ENCODE measurements at regions not wholly inside any gene's neighbourhood (a gene's known extent, or its start where the extent isn't known, plus 50 kb on each side); places are given as distances from the start of the nearest gene placed in this dataset.

- no peak for DNase-seq (ENCODE audit: low read depth)
These were observed 432.2 kb upstream of the TPM1 start for GRCh38 chr15:62610265-62610869.

GRCh38 chr15:62611002-62611401 lies 431.5 kb upstream of the TPM1 start:
- no peak for DNase-seq (ENCODE audit: low read depth)

GRCh38 chr15:62612183-62612733 lies 430.3 kb upstream of the TPM1 start:
- DNase-seq (ENCODE audit: low read depth): no peak

DNA sequence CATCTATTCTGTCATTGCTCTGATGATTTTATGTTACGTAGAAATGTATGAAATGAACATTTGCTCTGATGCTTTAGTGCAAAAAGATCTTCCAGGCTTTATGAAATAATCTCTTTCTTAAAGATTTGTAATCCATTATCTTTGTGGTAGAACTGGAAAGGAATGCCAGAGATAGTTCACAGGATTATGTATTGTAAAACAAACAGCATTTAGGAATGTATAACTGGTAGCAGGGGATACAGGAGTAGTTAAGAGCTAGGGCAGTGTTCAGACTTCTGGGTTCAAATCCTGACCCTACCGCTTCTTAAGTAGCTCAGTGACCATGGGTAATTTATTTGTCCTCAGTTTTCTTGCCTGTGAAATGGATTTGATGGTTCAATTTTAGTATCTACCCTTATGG lies 429.8 kb upstream of the TPM1 start:
- no peak for DNase-seq (ENCODE audit: low read depth)

DNA sequence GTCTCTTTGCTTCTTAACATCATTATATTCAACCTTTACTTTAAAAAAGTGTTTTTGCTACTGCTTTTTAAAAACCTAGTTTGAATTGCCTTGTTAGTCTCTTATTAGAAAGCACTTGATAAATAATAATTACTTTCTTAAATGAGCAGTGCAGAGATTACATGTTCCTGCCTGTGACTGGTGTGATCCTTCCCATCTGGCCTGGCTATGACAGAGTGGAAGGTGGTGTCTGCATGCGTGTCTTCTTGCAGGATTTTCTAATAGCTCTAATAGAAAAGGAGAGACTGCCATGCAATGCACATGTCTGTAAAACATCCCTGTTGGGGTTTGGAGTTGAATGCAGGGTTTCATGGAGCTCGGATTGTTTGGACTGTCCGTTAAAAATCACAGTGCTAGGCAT lies 425.8 kb upstream of the TPM1 start:
- no peak for DNase-seq (ENCODE audit: low read depth)

GRCh38 chr15:62617741-62618140 lies 424.8 kb upstream of the TPM1 start:
- DNase-seq (ENCODE audit: low read depth): no peak

- DNase-seq (ENCODE audit: low read depth): peak; percentile 67
These were observed 424.1 kb upstream of the TPM1 start for GRCh38 chr15:62618432-62618831.

- no peak for DNase-seq (ENCODE audit: low read depth)
These were observed 423.6 kb upstream of the TPM1 start for GRCh38 chr15:62618846-62619504.

- no peak for DNase-seq (ENCODE audit: low read depth)
These were observed 423.0 kb upstream of the TPM1 start for GRCh38 chr15:62619526-62619925.

DNA sequence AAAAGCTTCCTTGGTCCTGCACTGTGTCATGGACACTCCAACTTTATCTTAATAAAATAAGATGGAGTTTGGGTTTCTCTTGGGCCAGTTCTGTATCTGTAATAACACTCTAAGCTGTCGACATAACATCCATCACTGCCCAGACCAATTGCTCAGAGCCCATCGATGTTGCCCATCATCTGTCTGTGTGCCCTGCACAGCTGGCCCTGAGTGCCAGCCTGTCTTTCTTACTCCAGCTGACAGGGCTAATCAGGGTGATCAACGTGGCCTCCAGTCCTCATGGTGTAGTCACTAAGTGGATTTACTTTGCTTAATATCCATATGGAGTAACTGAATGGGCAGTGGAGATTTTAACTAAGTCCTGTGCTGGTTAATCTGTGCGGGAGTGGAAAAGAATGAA lies 419.8 kb upstream of the TPM1 start:
- DNase-seq (ENCODE audit: low read depth): no peak

DNA sequence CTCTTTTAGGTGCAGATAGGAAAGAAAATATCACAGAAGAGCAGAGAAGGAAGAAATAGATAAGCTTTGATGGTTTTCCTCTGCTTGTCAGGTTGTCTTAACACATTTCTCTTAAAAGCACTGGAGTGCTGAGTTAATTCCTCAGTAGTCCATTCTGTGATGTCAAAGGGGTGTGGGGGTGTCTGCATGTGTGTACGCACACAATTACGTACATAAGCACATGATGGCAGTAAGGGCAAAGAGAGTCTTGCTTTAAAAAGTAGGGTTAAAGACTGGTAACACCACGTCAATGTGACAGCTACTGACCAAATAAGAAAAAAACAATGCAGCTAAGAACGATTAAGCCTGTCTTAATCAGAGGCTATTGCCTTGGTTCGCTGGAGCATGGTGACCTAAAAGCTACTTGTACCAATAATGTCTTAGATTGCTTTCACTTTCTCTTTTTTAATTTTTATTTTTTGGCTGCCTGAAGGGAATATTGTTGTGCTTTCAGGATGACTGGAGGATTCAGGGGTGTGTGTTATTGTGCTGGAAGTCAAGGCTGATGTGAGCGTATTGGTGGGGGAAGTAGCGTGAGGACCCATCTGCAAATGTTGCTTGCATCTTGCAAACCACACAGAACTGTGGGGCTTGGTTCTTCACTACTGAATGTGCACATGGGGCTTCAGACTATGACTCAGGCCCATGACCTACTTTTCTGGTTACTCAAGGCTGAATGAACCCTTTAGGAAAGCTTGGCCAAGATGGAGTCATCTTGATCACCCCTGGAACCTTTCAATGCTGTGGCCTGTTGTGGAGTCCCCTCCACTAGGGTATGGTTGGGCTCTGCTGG lies 417.8 kb upstream of the TPM1 start:
- DNase-seq (ENCODE audit: low read depth): peak; percentile 73

DNA sequence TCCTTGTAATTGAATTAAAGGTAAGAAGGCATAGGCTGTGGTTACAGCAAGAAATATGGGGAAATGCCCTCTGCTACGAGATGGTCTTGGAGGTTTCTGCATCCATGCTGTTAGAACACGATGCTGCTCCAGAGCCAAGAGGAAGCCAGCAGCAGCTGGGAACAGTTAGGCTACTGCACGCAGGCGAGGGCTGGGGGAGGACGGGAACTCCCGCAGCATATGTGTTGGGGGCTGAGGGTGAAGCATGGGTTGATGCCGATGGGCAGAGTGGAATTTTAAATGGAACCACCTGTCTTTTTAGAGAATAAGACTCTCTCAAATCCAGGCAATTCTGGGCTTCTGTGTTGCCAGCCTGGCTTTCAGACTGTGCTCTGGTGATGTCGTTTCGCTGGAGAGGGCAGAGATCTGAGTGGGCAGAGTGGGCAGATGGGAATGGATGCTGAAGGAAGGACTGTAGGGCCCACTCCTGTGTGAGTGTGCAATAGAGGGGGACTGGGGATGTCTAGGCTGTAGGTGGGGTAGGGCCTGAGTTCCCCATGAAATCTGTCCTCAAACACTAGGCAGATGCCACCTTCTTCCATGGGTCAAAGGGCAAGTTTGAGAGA lies 417.0 kb upstream of the TPM1 start:
- DNase-seq (ENCODE audit: low read depth): peak; percentile 66

DNA sequence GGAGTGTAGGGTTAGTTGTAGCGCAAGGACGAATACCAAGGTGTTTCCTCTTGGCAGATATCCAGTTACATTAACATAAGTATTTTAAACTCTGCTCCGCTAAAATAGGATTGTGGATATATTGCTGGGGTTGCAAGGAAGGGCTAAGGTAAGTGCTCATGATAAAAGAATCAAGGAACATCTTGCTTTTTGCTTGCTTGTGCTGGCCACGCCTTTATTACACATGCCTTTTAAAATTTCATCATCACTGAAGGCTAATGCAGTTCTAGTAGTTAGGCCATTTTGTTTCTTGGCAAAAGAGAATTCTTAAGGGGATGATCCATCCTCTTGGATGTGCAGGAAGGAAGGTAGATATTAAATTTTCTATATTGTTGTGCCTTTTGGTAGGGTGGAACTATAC lies 415.6 kb upstream of the TPM1 start:
- DNase-seq (ENCODE audit: low read depth): no peak

GRCh38 chr15:62631076-62631724 lies 411.3 kb upstream of the TPM1 start:
- DNase-seq (ENCODE audit: low read depth): no peak

DNA sequence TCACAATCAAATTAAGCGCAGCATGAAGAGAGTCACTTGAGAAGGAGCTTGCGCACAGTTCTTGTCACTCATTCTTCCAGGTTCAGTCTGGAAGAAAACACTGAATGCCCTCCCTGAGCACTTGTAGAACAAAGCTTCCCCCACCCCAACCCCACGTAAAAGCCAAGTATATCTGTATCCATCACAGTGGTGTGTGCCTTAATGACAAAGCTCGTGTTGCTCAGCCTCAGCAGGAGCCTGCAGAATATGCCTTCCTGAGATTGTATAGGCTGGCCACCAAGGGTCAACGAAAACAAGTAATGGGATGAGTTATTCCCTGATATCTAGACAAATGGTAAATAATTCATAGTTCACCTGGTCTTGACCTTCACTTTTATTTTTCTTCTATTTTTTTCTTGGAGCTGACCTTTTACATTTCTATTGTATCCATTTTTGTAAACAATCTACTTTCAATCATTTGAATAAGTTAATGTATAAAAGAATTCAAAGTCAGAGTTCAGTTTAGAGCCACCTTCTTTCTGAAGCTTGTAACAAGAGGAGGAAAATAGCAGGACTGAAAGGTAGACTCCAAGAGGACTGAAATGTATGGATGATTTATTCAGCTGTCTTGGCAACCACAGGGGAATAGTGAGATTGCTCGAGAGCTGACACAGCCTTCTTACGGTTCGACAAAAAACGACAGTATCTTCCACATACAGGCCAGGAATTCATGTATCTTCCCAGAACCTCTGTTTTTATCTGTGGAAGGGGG lies 405.5 kb upstream of the TPM1 start:
- no peak for DNase-seq (ENCODE audit: low read depth)

GRCh38 chr15:62637574-62637897 lies 405.0 kb upstream of the TPM1 start:
- no peak for DNase-seq (ENCODE audit: low read depth)

- no peak for DNase-seq (ENCODE audit: low read depth)
These were observed 404.5 kb upstream of the TPM1 start for GRCh38 chr15:62637950-62638619.

DNA sequence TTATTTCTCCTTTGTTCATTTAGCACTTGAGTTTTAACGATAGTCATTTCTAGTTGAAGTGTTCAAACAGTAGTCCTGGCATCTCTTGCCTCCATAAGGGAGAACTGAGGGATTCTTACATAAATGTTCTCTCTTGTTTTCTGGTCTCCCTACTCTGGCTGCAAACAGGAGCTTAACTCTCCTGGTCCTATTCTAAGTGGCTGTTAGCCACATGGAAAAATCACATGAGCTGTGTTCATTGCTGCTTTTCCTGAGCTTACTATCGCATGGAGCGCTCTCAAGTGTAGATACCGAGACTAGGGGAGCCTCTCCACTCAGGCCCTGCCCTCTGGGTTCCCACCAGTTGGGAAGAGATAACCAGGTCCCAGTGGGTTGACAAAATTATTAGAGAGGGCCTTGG lies 403.1 kb upstream of the TPM1 start:
- DNase-seq (ENCODE audit: low read depth): no peak

GRCh38 chr15:62639906-62640605 lies 402.5 kb upstream of the TPM1 start:
- no peak for DNase-seq (ENCODE audit: low read depth)

DNA sequence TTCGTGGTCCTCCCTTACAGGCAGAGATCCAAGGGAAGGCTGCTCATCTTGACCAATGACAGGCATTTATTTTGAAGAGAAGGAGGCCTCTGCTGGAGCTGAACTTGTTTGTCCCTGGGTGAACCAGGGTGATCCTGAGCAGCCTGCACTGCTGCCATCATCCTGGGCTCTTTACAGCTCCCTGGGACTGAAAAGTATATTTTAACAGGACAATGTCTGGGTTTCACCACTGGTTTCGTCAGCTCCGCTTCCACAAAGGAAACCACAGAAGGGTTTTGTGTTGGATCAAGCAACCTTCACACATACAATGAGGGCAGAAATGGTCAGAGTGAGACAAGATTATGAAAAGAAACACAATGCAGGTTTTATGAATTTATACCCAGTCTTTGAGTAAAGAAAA lies 400.7 kb upstream of the TPM1 start:
- no peak for DNase-seq (ENCODE audit: low read depth)
